ENCODE measurements at regions not wholly inside any gene's neighbourhood (a gene's known extent, or its start where the extent isn't known, plus 50 kb on each side); places are given as distances from the start of the nearest gene placed in this dataset.

- Histone ChIP-seq H3K4me1 (ENCODE audit: control insufficient read depth in 2 of 2, insufficient read depth in 2 of 2, low read length in 1 of 2) (no peaks in the 10 kb centered on the region), H3K36me3 (ENCODE audit: control insufficient read depth in 2 of 2, insufficient read depth in 2 of 2, low read length in 1 of 2) (no peaks in the 10 kb centered on the region), H3K27me3 (ENCODE audit: control insufficient read depth in 1 of 2, insufficient read depth in 2 of 2, low read length in 2 of 2) (no peaks in the 10 kb centered on the region), H3K27ac (ENCODE audit: low read depth in 2 of 2, low read length in 1 of 2) (no peak overlapping the region), H3K4me3 (ENCODE audit: low read depth in 1 of 2, low read length in 2 of 2) (no peak overlapping the region), H3K9me3 (ENCODE audit: control insufficient read depth in 2 of 2, insufficient read depth in 1 of 2, low read depth in 1 of 2, low read length in 1 of 2) (peaks cover 0 to 3% of the 10 kb centered on the region in 2 donors)
- WGBS, 2 donors: 51 to 54% methylated on average over 2 of the region's 2 CpGs
Observed at GRCh38 chr12:126558219-126558618, 1493.0 kb downstream of the AACS start.

GRCh38 chr12:126558810-126559209, 1493.6 kb downstream of the AACS start:
- Histone ChIP-seq H3K27ac (ENCODE audit: low read depth in 2 of 2, low read length in 1 of 2) (no peak overlapping the region), H3K4me1 (ENCODE audit: control insufficient read depth in 2 of 2, insufficient read depth in 2 of 2, low read length in 1 of 2) (no peaks in the 10 kb centered on the region), H3K36me3 (ENCODE audit: control insufficient read depth in 2 of 2, insufficient read depth in 2 of 2, low read length in 1 of 2) (no peaks in the 10 kb centered on the region), H3K4me3 (ENCODE audit: low read depth in 1 of 2, low read length in 2 of 2) (no peak overlapping the region), H3K9me3 (ENCODE audit: control insufficient read depth in 2 of 2, insufficient read depth in 1 of 2, low read depth in 1 of 2, low read length in 1 of 2) (no peaks in the 10 kb centered on the region), H3K27me3 (ENCODE audit: control insufficient read depth in 1 of 2, insufficient read depth in 2 of 2, low read length in 2 of 2) (no peaks in the 10 kb centered on the region)
- 64 to 79% methylated on average over 3 of the region's 3 CpGs for WGBS, 2 donors

- H3K9me3 ChIP-seq (ENCODE audit: control insufficient read depth in 2 of 2, insufficient read depth in 1 of 2, low read depth in 1 of 2, low read length in 1 of 2): peaks cover 0 to 4% of the 10 kb centered on the region in 2 donors
- no peaks in the 10 kb centered on the region for H3K27me3 ChIP-seq (ENCODE audit: control insufficient read depth in 1 of 2, insufficient read depth in 2 of 2, low read length in 2 of 2)
- no peak overlapping the region for H3K4me3 ChIP-seq (ENCODE audit: low read depth in 1 of 2, low read length in 2 of 2)
- no peaks in the 10 kb centered on the region for H3K36me3 ChIP-seq (ENCODE audit: control insufficient read depth in 2 of 2, insufficient read depth in 2 of 2, low read length in 1 of 2)
- no peak overlapping the region for H3K27ac ChIP-seq (ENCODE audit: low read depth in 2 of 2, low read length in 1 of 2)
- H3K4me1 ChIP-seq (ENCODE audit: control insufficient read depth in 2 of 2, insufficient read depth in 2 of 2, low read length in 1 of 2): no peaks in the 10 kb centered on the region
- 89 to 90% methylated on average over 18 of the region's 18 CpGs for WGBS, 2 donors
Observed at GRCh38 chr12:126567016-126567415, 1501.8 kb downstream of the AACS start.

GRCh38 chr12:126569706-126570105, 1504.5 kb downstream of the AACS start:
- Histone ChIP-seq H3K36me3 (ENCODE audit: control insufficient read depth in 2 of 2, insufficient read depth in 2 of 2, low read length in 1 of 2) (no peaks in the 10 kb centered on the region), H3K4me1 (ENCODE audit: control insufficient read depth in 2 of 2, insufficient read depth in 2 of 2, low read length in 1 of 2) (no peaks in the 10 kb centered on the region), H3K4me3 (ENCODE audit: low read depth in 1 of 2, low read length in 2 of 2) (no peak overlapping the region), H3K27ac (ENCODE audit: low read depth in 2 of 2, low read length in 1 of 2) (no peak overlapping the region), H3K9me3 (ENCODE audit: control insufficient read depth in 2 of 2, insufficient read depth in 1 of 2, low read depth in 1 of 2, low read length in 1 of 2) (peaks cover 0 to 5% of the 10 kb centered on the region in 2 donors), H3K27me3 (ENCODE audit: control insufficient read depth in 1 of 2, insufficient read depth in 2 of 2, low read length in 2 of 2) (no peaks in the 10 kb centered on the region)
- 57 to 66% methylated on average over 5 of the region's 5 CpGs for WGBS, 2 donors

GRCh38 chr12:126570566-126570965, 1505.3 kb downstream of the AACS start:
- no peak overlapping the region for H3K4me3 ChIP-seq (ENCODE audit: low read depth in 1 of 2, low read length in 2 of 2)
- no peaks in the 10 kb centered on the region for H3K4me1 ChIP-seq (ENCODE audit: control insufficient read depth in 2 of 2, insufficient read depth in 2 of 2, low read length in 1 of 2)
- no peak overlapping the region for H3K27ac ChIP-seq (ENCODE audit: low read depth in 2 of 2, low read length in 1 of 2)
- no peaks in the 10 kb centered on the region for H3K27me3 ChIP-seq (ENCODE audit: control insufficient read depth in 1 of 2, insufficient read depth in 2 of 2, low read length in 2 of 2)
- peaks cover 0 to 7% of the 10 kb centered on the region in 2 donors for H3K9me3 ChIP-seq (ENCODE audit: control insufficient read depth in 2 of 2, insufficient read depth in 1 of 2, low read depth in 1 of 2, low read length in 1 of 2)
- H3K36me3 ChIP-seq (ENCODE audit: control insufficient read depth in 2 of 2, insufficient read depth in 2 of 2, low read length in 1 of 2): no peaks in the 10 kb centered on the region
- WGBS, 2 donors: 39 to 40% methylated on average over 3 of the region's 3 CpGs

GRCh38 chr12:126572170-126572569, 1506.9 kb downstream of the AACS start:
- Histone ChIP-seq H3K9me3 (ENCODE audit: control insufficient read depth in 2 of 2, insufficient read depth in 1 of 2, low read depth in 1 of 2, low read length in 1 of 2) (peaks cover 0 to 2% of the 10 kb centered on the region in 2 donors), H3K27me3 (ENCODE audit: control insufficient read depth in 1 of 2, insufficient read depth in 2 of 2, low read length in 2 of 2) (no peaks in the 10 kb centered on the region)

GRCh38 chr12:126581655-126582054, 1516.4 kb downstream of the AACS start:
- H3K4me3 ChIP-seq (ENCODE audit: low read depth in 1 of 2, low read length in 2 of 2): no peak overlapping the region
- H3K36me3 ChIP-seq (ENCODE audit: control insufficient read depth in 2 of 2, insufficient read depth in 2 of 2, low read length in 1 of 2): no peaks in the 10 kb centered on the region
- H3K9me3 ChIP-seq (ENCODE audit: control insufficient read depth in 2 of 2, insufficient read depth in 1 of 2, low read depth in 1 of 2, low read length in 1 of 2): no peaks in the 10 kb centered on the region
- H3K27me3 ChIP-seq (ENCODE audit: control insufficient read depth in 1 of 2, insufficient read depth in 2 of 2, low read length in 2 of 2): no peaks in the 10 kb centered on the region
- H3K4me1 ChIP-seq (ENCODE audit: control insufficient read depth in 2 of 2, insufficient read depth in 2 of 2, low read length in 1 of 2): no peaks in the 10 kb centered on the region
- no peak overlapping the region for H3K27ac ChIP-seq (ENCODE audit: low read depth in 2 of 2, low read length in 1 of 2)

More at GRCh38 chr12:126572170-126572569, 1506.9 kb downstream of the AACS start:
- no peak overlapping the region for H3K4me3 ChIP-seq (ENCODE audit: low read depth in 1 of 2, low read length in 2 of 2)
- H3K36me3 ChIP-seq (ENCODE audit: control insufficient read depth in 2 of 2, insufficient read depth in 2 of 2, low read length in 1 of 2): no peaks in the 10 kb centered on the region
- no peaks in the 10 kb centered on the region for H3K4me1 ChIP-seq (ENCODE audit: control insufficient read depth in 2 of 2, insufficient read depth in 2 of 2, low read length in 1 of 2)
- no peak overlapping the region for H3K27ac ChIP-seq (ENCODE audit: low read depth in 2 of 2, low read length in 1 of 2)

- no peaks in the 10 kb centered on the region for H3K9me3 ChIP-seq (ENCODE audit: control insufficient read depth in 2 of 2, insufficient read depth in 1 of 2, low read depth in 1 of 2, low read length in 1 of 2)
- WGBS, 2 donors: 36 to 43% methylated on average over 3 of the region's 3 CpGs
- H3K36me3 ChIP-seq (ENCODE audit: control insufficient read depth in 2 of 2, insufficient read depth in 2 of 2, low read length in 1 of 2): no peaks in the 10 kb centered on the region
- no peak overlapping the region for H3K27ac ChIP-seq (ENCODE audit: low read depth in 2 of 2, low read length in 1 of 2)
- H3K4me1 ChIP-seq (ENCODE audit: control insufficient read depth in 2 of 2, insufficient read depth in 2 of 2, low read length in 1 of 2): no peaks in the 10 kb centered on the region
- H3K4me3 ChIP-seq (ENCODE audit: low read depth in 1 of 2, low read length in 2 of 2): no peak overlapping the region
- no peaks in the 10 kb centered on the region for H3K27me3 ChIP-seq (ENCODE audit: control insufficient read depth in 1 of 2, insufficient read depth in 2 of 2, low read length in 2 of 2)
Observed at GRCh38 chr12:126582231-126582630, 1517.0 kb downstream of the AACS start.

GRCh38 chr12:126588586-126589249, 1523.5 kb downstream of the AACS start:
- Histone ChIP-seq H3K27ac (ENCODE audit: low read depth in 2 of 2, low read length in 1 of 2) (no peak overlapping the region), H3K27me3 (ENCODE audit: control insufficient read depth in 1 of 2, insufficient read depth in 2 of 2, low read length in 2 of 2) (no peaks in the 10 kb centered on the region), H3K4me3 (ENCODE audit: low read depth in 1 of 2, low read length in 2 of 2) (no peak overlapping the region), H3K36me3 (ENCODE audit: control insufficient read depth in 2 of 2, insufficient read depth in 2 of 2, low read length in 1 of 2) (no peaks in the 10 kb centered on the region), H3K4me1 (ENCODE audit: control insufficient read depth in 2 of 2, insufficient read depth in 2 of 2, low read length in 1 of 2) (no peaks in the 10 kb centered on the region), H3K9me3 (ENCODE audit: control insufficient read depth in 2 of 2, insufficient read depth in 1 of 2, low read depth in 1 of 2, low read length in 1 of 2) (no peaks in the 10 kb centered on the region)
- WGBS, 2 donors: 65 to 70% methylated on average over 8 of the region's 8 CpGs

- H3K27ac ChIP-seq (ENCODE audit: low read depth in 2 of 2, low read length in 1 of 2): no peak overlapping the region
- no peaks in the 10 kb centered on the region for H3K27me3 ChIP-seq (ENCODE audit: control insufficient read depth in 1 of 2, insufficient read depth in 2 of 2, low read length in 2 of 2)
- no peaks in the 10 kb centered on the region for H3K36me3 ChIP-seq (ENCODE audit: control insufficient read depth in 2 of 2, insufficient read depth in 2 of 2, low read length in 1 of 2)
- no peak overlapping the region for H3K4me3 ChIP-seq (ENCODE audit: low read depth in 1 of 2, low read length in 2 of 2)
- no peaks in the 10 kb centered on the region for H3K9me3 ChIP-seq (ENCODE audit: control insufficient read depth in 2 of 2, insufficient read depth in 1 of 2, low read depth in 1 of 2, low read length in 1 of 2)
- WGBS, 2 donors: 44 to 49% methylated on average over 2 of the region's 2 CpGs
- no peaks in the 10 kb centered on the region for H3K4me1 ChIP-seq (ENCODE audit: control insufficient read depth in 2 of 2, insufficient read depth in 2 of 2, low read length in 1 of 2)
Observed at GRCh38 chr12:126591533-126591932, 1526.3 kb downstream of the AACS start.
